GM18873 (cell line): ENCODE measurements at regions not wholly inside any gene's neighbourhood (a gene's known extent, or its start where the extent isn't known, plus 50 kb on each side); places are given as distances from the start of the nearest gene placed in this dataset.

Source experiments
- ATAC-seq: cut with Tn5 transposase; IDR thresholded peaks from one replicate; pipeline ENCODE4 v1.9.1; 2021; ENCODE audit warnings: mild to moderate bottlenecking, moderate library complexity, moderate number of reproducible peaks; ENCODE audit not compliant: unreplicated experiment, low FRiP score

GRCh38 chr11:23540101-23540561 is 679.9 kb upstream of the CCDC179 start:
- ATAC-seq = peak; percentile 79

GRCh38 chr11:23542189-23542588 is 681.9 kb upstream of the CCDC179 start:
- ATAC-seq = no peak

DNA sequence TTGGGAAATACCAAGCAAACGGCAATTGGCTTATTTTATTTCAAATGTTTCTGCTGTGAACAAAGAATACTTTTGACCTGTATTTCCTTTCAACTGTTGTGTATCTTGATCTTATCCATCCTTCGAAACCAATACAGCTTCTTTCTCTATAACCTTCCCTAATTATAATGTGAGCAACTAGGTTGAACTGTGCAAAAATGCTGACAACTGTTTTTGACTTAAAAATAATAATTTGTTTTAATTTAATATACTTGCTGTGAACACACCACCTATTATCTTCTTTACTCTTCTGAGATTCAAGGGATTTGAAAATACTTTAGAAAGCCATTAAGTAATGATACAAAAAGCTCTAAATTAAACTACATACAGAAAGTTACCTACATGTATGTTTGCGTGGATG is 682.5 kb upstream of the CCDC179 start:
- ATAC-seq = no peak

- ATAC-seq = no peak
Observed at GRCh38 chr11:23543651-23544222, 683.5 kb upstream of the CCDC179 start.

DNA sequence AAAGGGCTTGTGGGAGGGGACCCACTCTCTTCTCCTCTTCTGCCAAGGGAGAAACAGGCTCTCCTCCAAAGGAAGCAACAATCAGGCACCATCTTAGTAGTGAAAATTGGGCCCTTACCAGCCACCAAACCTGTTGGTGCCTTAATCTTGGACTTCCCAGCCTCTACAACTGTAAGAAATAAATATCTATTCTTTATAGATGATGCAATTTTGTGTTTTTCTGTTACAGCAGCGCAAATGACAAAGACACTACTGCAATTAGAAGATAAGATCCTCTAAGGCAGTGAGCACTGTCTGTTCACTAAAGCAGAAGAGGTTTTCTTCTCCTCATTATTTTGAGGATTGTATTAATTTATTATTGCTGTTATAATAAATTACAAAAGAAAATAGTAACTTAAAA is 691.4 kb upstream of the CCDC179 start:
- no peak for ATAC-seq

- ATAC-seq = no peak
Observed at GRCh38 chr11:23554002-23554401, 693.7 kb upstream of the CCDC179 start.

GRCh38 chr11:23555085-23555484 is 694.8 kb upstream of the CCDC179 start:
- no peak for ATAC-seq

- no peak for ATAC-seq
Observed at GRCh38 chr11:23556163-23556750, 696.0 kb upstream of the CCDC179 start.

GRCh38 chr11:23563591-23563990 is 703.3 kb upstream of the CCDC179 start:
- no peak for ATAC-seq

GRCh38 chr11:23564370-23564769 is 704.1 kb upstream of the CCDC179 start:
- ATAC-seq = no peak

GRCh38 chr11:23569134-23569533 is 708.9 kb upstream of the CCDC179 start:
- ATAC-seq = no peak

- no peak for ATAC-seq
Observed at GRCh38 chr11:23569547-23569946, 709.3 kb upstream of the CCDC179 start.

DNA sequence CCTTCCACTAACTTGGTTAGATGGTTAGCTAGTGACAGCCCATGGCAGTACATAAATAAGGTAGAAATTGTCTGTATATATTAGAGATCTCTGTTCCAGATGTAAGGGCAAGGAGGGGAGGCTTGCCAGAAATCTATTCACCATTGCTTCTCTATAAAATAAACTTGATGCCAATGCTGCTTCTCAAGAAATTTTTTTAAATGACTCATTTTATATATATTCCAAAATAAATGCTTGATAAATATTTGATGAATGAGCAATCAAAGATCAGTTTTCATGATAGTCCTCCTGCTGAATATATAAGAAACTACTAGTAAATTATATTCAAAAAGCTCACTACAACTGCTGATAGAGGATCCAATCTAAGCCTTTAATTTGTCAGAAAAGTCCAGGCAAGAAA is 710.6 kb upstream of the CCDC179 start:
- no peak for ATAC-seq

DNA sequence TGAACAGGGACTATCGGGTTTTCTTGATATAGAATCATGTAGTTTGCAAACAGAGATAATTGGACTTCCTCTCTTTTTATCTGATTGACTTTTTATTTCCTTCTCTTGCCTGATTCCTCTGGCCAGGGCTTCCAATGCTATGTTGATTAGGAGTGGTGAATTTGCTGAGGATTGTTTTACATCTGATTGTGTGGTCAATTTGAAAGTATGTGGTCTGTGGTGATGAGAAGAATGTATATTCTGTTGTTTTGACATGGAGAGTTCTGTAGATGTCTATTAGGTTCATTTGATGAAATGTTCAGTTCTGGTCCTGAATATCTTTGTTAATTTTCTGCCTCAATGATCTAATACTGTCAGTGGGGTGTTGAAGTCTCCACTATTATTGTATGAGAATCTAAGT is 713.2 kb upstream of the CCDC179 start:
- ATAC-seq = no peak

DNA sequence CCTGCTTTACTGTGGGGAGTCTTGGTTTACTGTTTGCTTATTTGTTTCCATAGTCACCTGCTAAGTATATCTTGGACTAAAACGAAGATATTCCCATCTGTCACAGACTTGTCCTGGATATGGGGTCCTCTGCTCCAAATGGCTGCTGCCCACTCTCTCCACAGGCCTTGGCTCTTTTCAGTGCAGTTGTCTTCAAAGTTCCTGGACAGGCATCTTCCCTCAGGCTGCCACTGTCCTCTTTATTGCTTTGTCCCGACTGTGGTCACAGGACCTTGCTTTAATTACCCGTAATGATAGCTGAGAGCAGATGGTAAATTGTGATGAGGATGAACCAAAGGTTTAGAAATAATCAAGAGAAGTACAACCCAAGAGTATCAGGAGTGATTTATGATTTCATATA is 713.9 kb upstream of the CCDC179 start:
- ATAC-seq = no peak

DNA sequence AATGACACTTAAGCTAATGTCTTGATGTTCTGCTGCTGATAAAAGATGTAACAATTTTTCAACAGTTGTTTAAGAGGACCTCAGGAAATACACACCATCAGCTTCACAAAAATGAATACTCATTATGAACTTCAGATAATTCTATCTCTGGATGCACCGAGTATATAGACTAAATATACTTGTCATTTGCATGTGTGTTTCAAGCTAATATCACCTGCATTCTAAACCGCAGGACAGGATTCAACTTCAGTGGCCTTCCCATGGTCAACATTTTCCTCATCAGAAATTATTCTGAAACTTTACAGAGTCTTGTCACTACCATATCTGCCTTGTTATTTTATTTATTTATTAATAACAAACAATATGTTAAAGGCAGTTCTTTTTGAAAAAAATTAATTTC is 717.0 kb upstream of the CCDC179 start:
- ATAC-seq = no peak

- no peak for ATAC-seq
Observed at GRCh38 chr11:23585416-23586104, 725.3 kb upstream of the CCDC179 start.

DNA sequence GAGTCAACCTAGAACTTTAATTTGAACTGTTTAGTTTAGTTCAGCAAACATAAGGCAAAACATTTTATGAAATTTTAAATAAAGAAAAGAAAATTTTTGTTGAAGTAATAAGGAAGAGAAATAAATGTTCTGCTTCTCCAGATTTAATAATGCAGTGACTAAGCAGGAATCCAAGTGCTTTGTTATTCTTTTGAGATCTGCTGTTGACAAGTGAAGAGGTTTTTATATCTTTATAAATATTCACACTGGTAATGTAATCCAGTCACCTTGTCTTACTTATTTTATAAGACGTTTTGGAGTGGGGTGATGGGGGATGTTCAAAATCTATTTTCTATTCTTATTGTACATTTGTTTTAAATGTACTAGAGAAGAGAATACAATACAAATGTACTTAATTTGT is 725.9 kb upstream of the CCDC179 start:
- ATAC-seq = no peak

DNA sequence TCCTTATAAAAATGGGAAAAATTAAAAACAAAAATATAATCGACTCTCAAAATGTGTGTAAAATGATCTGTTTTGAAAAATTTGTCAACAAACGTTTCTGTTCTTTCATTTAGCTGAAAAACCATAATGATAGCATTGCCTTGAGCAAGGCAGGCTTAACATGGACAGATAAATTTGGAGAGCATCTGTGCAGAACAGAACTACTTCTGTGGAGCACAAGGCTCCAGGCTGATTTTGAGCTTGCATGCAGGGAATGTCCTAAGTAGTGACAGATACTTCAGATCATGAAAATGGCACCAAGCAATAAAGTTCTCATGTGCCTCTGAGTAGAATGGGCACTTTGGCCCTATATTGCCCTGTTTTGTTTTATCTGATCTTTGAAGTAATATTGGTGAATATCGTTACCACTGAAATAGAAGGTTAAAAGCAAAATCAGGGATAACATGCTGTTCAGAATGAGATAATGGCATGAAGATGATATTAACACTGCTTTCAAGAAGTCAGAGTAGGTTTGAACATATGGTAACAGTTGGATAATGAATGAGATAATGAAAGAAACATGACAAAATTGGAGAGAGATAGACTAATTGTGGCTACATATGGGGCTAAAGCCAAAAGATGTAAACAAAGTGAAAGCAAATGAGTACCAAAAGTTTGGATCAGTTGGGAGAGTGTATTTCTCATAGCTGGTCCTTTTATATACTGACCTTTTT is 730.5 kb upstream of the CCDC179 start:
- no peak for ATAC-seq

- no peak for ATAC-seq
Observed at GRCh38 chr11:23594755-23595154, 734.5 kb upstream of the CCDC179 start.

GRCh38 chr11:23604966-23605365 is 744.7 kb upstream of the CCDC179 start:
- ATAC-seq = no peak
